Breast epithelium (tissue), 3 donors: ENCODE measurements at regions not wholly inside any gene's neighbourhood (a gene's known extent, or its start where the extent isn't known, plus 50 kb on each side); places are given as distances from the start of the nearest gene placed in this dataset.

ENCODE experiments used
- POLR2A ChIP-seq: fragments of 450-650 bp; IDR thresholded peaks from one replicate; pipeline ENCODE4 v1.6.1; 2016; ENCODE audit warnings: antibody characterized with exemption, mild to moderate bottlenecking, moderate library complexity
- POLR2AphosphoS5 ChIP-seq, 3 donors: sonication (generic); formaldehyde crosslinking; IDR thresholded peaks; one replicate each; pipeline ENCODE4 v1.6.1; 2017; ENCODE audit warnings: antibody characterized with exemption in 3 of 3
- TF ChIP-seq, protein P1 (sequence below), 3 donors: fragments of 450-650 bp; IDR thresholded peaks; one replicate each; pipeline ENCODE4 v1.5.1; 2016 to 2017; ENCODE audit warnings: antibody characterized with exemption in 3 of 3, mild to moderate bottlenecking in 3 of 3, moderate library complexity in 3 of 3

DNA sequence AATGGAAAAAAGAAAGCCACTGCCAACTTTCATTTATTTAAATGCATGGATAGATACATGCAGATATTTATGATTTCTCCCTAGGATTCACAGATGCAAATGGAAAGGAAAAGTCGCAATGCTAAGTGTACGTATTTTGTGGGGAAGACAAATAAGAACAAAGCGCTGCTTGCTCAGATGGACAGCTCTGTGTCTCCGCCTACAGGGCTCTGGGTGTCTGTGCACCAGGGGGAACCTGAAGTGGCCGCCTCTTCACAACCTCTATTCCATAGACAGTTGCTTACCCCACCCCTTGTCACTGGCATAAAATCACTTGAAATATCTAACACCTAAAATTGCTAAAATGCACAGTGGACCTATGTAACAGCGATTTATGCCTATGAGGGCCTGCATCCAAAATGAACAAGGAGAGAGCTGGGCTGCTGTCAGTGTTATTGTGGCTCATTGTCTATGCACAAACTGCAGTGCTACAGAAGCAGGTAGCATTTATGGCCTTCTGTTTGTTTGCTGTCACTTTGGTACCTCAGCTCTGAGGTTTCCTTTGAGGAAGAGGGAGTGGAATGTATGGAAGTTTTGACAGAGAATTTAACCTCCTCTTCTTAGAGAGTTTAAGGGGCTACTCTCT, 58.6 kb upstream of the PAGE1 start:
- TF ChIP-seq, protein P1, sequence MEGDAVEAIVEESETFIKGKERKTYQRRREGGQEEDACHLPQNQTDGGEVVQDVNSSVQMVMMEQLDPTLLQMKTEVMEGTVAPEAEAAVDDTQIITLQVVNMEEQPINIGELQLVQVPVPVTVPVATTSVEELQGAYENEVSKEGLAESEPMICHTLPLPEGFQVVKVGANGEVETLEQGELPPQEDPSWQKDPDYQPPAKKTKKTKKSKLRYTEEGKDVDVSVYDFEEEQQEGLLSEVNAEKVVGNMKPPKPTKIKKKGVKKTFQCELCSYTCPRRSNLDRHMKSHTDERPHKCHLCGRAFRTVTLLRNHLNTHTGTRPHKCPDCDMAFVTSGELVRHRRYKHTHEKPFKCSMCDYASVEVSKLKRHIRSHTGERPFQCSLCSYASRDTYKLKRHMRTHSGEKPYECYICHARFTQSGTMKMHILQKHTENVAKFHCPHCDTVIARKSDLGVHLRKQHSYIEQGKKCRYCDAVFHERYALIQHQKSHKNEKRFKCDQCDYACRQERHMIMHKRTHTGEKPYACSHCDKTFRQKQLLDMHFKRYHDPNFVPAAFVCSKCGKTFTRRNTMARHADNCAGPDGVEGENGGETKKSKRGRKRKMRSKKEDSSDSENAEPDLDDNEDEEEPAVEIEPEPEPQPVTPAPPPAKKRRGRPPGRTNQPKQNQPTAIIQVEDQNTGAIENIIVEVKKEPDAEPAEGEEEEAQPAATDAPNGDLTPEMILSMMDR (IDR thresholded peaks at IDR 0.05): peak in 2 of 3 donors; percentile 49 to 52
- TF ChIP-seq POLR2A: no peak
- TF ChIP-seq POLR2AphosphoS5 (IDR thresholded peaks at IDR 0.05): no peak
